Colon (tissue), 2 donors: ENCODE measurements at regions not wholly inside any gene's neighbourhood (a gene's known extent, or its start where the extent isn't known, plus 50 kb on each side); places are given as distances from the start of the nearest gene placed in this dataset.

Experiments
- FAIRE-seq: peaks from 2 replicates; lab custom pipeline; 2012; peaks lifted over from hg19 to GRCh38; lab: Jason Lieb, UNC
- donor health status: control.
- donor health status: control.

GRCh38 chr15:62749036-62749815 is 293.3 kb upstream of the TPM1 start:
- FAIRE-seq: no peak

GRCh38 chr15:62750471-62750870 is 292.1 kb upstream of the TPM1 start:
- no peak for FAIRE-seq

- no peak for FAIRE-seq
Observed at GRCh38 chr15:62752657-62753517, 289.7 kb upstream of the TPM1 start.

GRCh38 chr15:62753518-62754221 is 288.9 kb upstream of the TPM1 start:
- no peak for FAIRE-seq

- FAIRE-seq: no peak
Observed at GRCh38 chr15:62756326-62756994, 286.1 kb upstream of the TPM1 start.

- FAIRE-seq: no peak
Observed at GRCh38 chr15:62756995-62757360, 285.6 kb upstream of the TPM1 start.

- FAIRE-seq: no peak
Observed at GRCh38 chr15:62757535-62757934, 285.0 kb upstream of the TPM1 start.

GRCh38 chr15:62758126-62758951 is 284.2 kb upstream of the TPM1 start:
- FAIRE-seq: no peak

- FAIRE-seq: no peak
Observed at GRCh38 chr15:62758952-62759349, 283.6 kb upstream of the TPM1 start.

GRCh38 chr15:62760538-62760937 is 282.0 kb upstream of the TPM1 start:
- no peak for FAIRE-seq

GRCh38 chr15:62765916-62766315 is 276.6 kb upstream of the TPM1 start:
- no peak for FAIRE-seq

GRCh38 chr15:62766599-62766998 is 275.9 kb upstream of the TPM1 start:
- no peak for FAIRE-seq

- no peak for FAIRE-seq
Observed at GRCh38 chr15:62769604-62770003, 272.9 kb upstream of the TPM1 start.

GRCh38 chr15:62770111-62770660 is 272.4 kb upstream of the TPM1 start:
- FAIRE-seq: no peak

GRCh38 chr15:62770752-62771151 is 271.8 kb upstream of the TPM1 start:
- FAIRE-seq: no peak

GRCh38 chr15:62771234-62771633 is 271.3 kb upstream of the TPM1 start:
- FAIRE-seq: no peak

GRCh38 chr15:62773369-62774165 is 269.0 kb upstream of the TPM1 start:
- no peak for FAIRE-seq

- no peak for FAIRE-seq
Observed at GRCh38 chr15:62775932-62776331, 266.6 kb upstream of the TPM1 start.

GRCh38 chr15:62777671-62778070 is 264.9 kb upstream of the TPM1 start:
- FAIRE-seq: no peak
